ENCODE measurements at regions not wholly inside any gene's neighbourhood (a gene's known extent, or its start where the extent isn't known, plus 50 kb on each side); places are given as distances from the start of the nearest gene placed in this dataset.

DNA sequence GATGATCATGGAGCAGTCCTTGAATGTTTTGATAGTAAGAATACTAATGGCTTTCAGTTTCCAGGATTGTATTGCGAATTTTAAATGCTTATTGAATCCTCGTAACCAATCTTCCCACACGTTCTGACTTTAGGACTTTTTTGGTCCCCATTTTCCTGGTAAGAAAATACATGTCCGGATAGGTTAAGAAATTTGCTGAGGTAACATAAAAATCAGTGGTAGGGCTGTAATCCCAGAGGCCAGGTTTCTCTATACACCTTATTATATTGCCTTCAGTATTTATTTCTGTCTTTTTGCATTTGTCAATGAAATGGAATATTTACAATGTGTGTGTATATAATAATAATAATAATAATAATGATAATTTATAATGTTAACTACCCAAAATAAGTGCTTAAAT is 603.2 kb downstream of the TMEM182 start:
- Histone ChIP-seq H3K4me1 (ENCODE audit: control insufficient read depth, extremely low read depth, insufficient read depth, low read length) (no peaks in the 10 kb centered on the region), H3K4me2 (ENCODE audit: control insufficient read depth, extremely low read depth, insufficient read depth, low read depth, low read length) (no peak overlapping the region), H3K36me3 (ENCODE audit: control insufficient read depth in 2 of 2, extremely low read depth in 1 of 2, insufficient read depth in 2 of 2, low read length in 2 of 2) (no peaks in the 10 kb centered on the region), H3K9ac (ENCODE audit: control insufficient read depth, extremely low read depth, insufficient read depth, low read length) (no peak overlapping the region), H3K9me1 (ENCODE audit: control insufficient read depth, extremely low read depth, insufficient read depth, low read length) (no peaks in the 10 kb centered on the region), H3K79me2 (ENCODE audit: control insufficient read depth, insufficient read depth, low read length) (no peaks in the 10 kb centered on the region), H3K27me3 (ENCODE audit: control insufficient read depth, extremely low read depth, insufficient read depth, low read length) (no peaks in the 10 kb centered on the region), H3K27ac (ENCODE audit: control insufficient read depth, insufficient read depth, low read length) (no peak overlapping the region), H2AFZ (ENCODE audit: control insufficient read depth, low read length) (no peak overlapping the region), H4K20me1 (ENCODE audit: control insufficient read depth, extremely low read depth, insufficient read depth, low read length) (no peaks in the 10 kb centered on the region), H3K4me3 (ENCODE audit: control insufficient read depth in 2 of 3, extremely low read depth in 1 of 3, insufficient read depth in 2 of 3, low read depth in 1 of 3, low read length in 3 of 3) (no peak overlapping the region), H3K9me3 (ENCODE audit: control insufficient read depth, low read depth, low read length) (no peaks in the 10 kb centered on the region)
- dilution Hi-C loops (cut with MboI; ENCODE audit: extremely low pct_ligation_motif_present, low sequenced_read_pairs): no loop called here
- DNase-seq (ENCODE audit: low read depth, low spot score): no peak
- no peak for TF ChIP-seq EZH2 (IDR thresholded peaks at IDR 0.05; ENCODE audit: low read length)
- TF ChIP-seq, protein P1, sequence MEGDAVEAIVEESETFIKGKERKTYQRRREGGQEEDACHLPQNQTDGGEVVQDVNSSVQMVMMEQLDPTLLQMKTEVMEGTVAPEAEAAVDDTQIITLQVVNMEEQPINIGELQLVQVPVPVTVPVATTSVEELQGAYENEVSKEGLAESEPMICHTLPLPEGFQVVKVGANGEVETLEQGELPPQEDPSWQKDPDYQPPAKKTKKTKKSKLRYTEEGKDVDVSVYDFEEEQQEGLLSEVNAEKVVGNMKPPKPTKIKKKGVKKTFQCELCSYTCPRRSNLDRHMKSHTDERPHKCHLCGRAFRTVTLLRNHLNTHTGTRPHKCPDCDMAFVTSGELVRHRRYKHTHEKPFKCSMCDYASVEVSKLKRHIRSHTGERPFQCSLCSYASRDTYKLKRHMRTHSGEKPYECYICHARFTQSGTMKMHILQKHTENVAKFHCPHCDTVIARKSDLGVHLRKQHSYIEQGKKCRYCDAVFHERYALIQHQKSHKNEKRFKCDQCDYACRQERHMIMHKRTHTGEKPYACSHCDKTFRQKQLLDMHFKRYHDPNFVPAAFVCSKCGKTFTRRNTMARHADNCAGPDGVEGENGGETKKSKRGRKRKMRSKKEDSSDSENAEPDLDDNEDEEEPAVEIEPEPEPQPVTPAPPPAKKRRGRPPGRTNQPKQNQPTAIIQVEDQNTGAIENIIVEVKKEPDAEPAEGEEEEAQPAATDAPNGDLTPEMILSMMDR (optimal IDR thresholded peaks at IDR 0.05 in 1 of 3, IDR thresholded peaks at IDR 0.05 in 1 of 3, conservative IDR thresholded peaks at IDR 0.05 in 1 of 3; ENCODE audit: extremely low read depth in 1 of 3, insufficient read depth in 2 of 3, low read length in 3 of 3): no peak
- no peak for FAIRE-seq

DNA sequence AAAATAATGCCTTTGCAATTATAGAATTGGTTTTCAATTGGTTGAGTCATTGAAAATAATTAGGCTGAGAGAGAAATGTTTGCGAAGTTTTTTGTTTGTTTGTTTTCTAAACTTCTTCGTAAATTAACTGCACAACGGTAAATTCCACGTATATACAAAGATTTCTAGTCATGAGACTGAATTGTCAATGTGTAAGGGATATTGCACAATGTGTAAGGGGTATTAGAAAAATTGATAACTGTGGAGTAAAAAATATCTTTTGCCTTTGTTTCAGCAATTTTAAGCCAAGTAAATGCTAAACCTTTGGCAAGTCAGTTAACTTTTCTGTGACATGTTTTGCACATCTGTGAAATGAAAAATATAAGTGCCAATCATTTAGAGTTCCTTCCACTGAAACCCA is 606.0 kb downstream of the TMEM182 start:
- FAIRE-seq (no peak), DNase-seq (ENCODE audit: low read depth, low spot score) (no peak)
- Histone ChIP-seq H3K9me3 (ENCODE audit: control insufficient read depth, low read depth, low read length) (no peaks in the 10 kb centered on the region), H3K4me3 (ENCODE audit: control insufficient read depth in 2 of 3, extremely low read depth in 1 of 3, insufficient read depth in 2 of 3, low read depth in 1 of 3, low read length in 3 of 3) (no peak overlapping the region), H3K27ac (ENCODE audit: control insufficient read depth, insufficient read depth, low read length) (no peak overlapping the region), H4K20me1 (ENCODE audit: control insufficient read depth, extremely low read depth, insufficient read depth, low read length) (no peaks in the 10 kb centered on the region), H3K9ac (ENCODE audit: control insufficient read depth, extremely low read depth, insufficient read depth, low read length) (no peak overlapping the region), H3K4me1 (ENCODE audit: control insufficient read depth, extremely low read depth, insufficient read depth, low read length) (no peaks in the 10 kb centered on the region), H3K36me3 (ENCODE audit: control insufficient read depth in 2 of 2, extremely low read depth in 1 of 2, insufficient read depth in 2 of 2, low read length in 2 of 2) (no peaks in the 10 kb centered on the region), H3K79me2 (ENCODE audit: control insufficient read depth, insufficient read depth, low read length) (no peaks in the 10 kb centered on the region), H3K4me2 (ENCODE audit: control insufficient read depth, extremely low read depth, insufficient read depth, low read depth, low read length) (no peak overlapping the region), H3K27me3 (ENCODE audit: control insufficient read depth, extremely low read depth, insufficient read depth, low read length) (no peaks in the 10 kb centered on the region), H3K9me1 (ENCODE audit: control insufficient read depth, extremely low read depth, insufficient read depth, low read length) (no peaks in the 10 kb centered on the region), H2AFZ (ENCODE audit: control insufficient read depth, low read length) (no peak overlapping the region)
- TF ChIP-seq, protein P1 (optimal IDR thresholded peaks at IDR 0.05 in 1 of 3, IDR thresholded peaks at IDR 0.05 in 1 of 3, conservative IDR thresholded peaks at IDR 0.05 in 1 of 3; ENCODE audit: extremely low read depth in 1 of 3, insufficient read depth in 2 of 3, low read length in 3 of 3): no peak
- TF ChIP-seq EZH2 (IDR thresholded peaks at IDR 0.05; ENCODE audit: low read length): no peak
- dilution Hi-C loops (cut with MboI; ENCODE audit: extremely low pct_ligation_motif_present, low sequenced_read_pairs): no loop called here
